H9 (cell line): ENCODE measurements at regions not wholly inside any gene's neighbourhood (a gene's known extent, or its start where the extent isn't known, plus 50 kb on each side); places are given as distances from the start of the nearest gene placed in this dataset.

Experiments used
- DNase-seq: peaks from one replicate; pipeline ENCODE4 v3.0.0-alpha.2; 2017
- H2AFZ ChIP-seq: one replicate; pipeline ENCODE4 v1.6.1; 2013; ENCODE audit warnings: mild to moderate bottlenecking, low read length, control low read depth, moderate library complexity
- H2AK5ac ChIP-seq: 2 replicates; pipeline ENCODE4 v1.6.1; 2013; ENCODE audit warnings: low read length, control low read depth, mixed read lengths; ENCODE audit not compliant: insufficient read length
- H2BK120ac ChIP-seq: one replicate; pipeline ENCODE4 v1.6.1; 2013; ENCODE audit warnings: low read depth, mild to moderate bottlenecking, low read length, control low read depth, inconsistent platforms; ENCODE audit not compliant: poor library complexity, severe bottlenecking
- H2BK12ac ChIP-seq: 2 replicates; pipeline ENCODE4 v1.6.1; 2013; ENCODE audit warnings: low read length, control low read depth, mixed read lengths, low read depth; ENCODE audit not compliant: insufficient read length
- H2BK15ac ChIP-seq: 2 replicates; pipeline ENCODE4 v1.6.1; 2013; ENCODE audit warnings: low read depth, low read length, control low read depth
- H2BK20ac ChIP-seq: one replicate; pipeline ENCODE4 v1.6.1; 2013; ENCODE audit warnings: low read depth, mild to moderate bottlenecking, low read length, control low read depth, inconsistent platforms; ENCODE audit not compliant: poor library complexity, severe bottlenecking
- H2BK5ac ChIP-seq: 2 replicates; pipeline ENCODE4 v1.6.1; 2013; ENCODE audit warnings: low read length, control low read depth, mixed read lengths; ENCODE audit not compliant: insufficient read length
- H3K14ac ChIP-seq: 2 replicates; pipeline ENCODE4 v1.6.1; 2013; ENCODE audit warnings: low read length, control low read depth; ENCODE audit not compliant: insufficient read depth
- H3K18ac ChIP-seq: 2 replicates; pipeline ENCODE4 v1.6.1; 2013; ENCODE audit warnings: low read depth, mild to moderate bottlenecking, mixed read lengths, low read length, control low read depth; ENCODE audit not compliant: insufficient read length
- H3K23ac ChIP-seq: 2 replicates; pipeline ENCODE4 v1.6.1; 2013; ENCODE audit warnings: low read length, control low read depth, mixed read lengths, low read depth; ENCODE audit not compliant: insufficient read length
- H3K23me2 ChIP-seq: 2 replicates; pipeline ENCODE4 v1.6.1; 2013; ENCODE audit warnings: low read depth, mild to moderate bottlenecking, mixed read lengths, low read length, control low read depth; ENCODE audit not compliant: insufficient read length, poor library complexity, severe bottlenecking
- H3K27ac ChIP-seq: 2 replicates; pipeline ENCODE4 v1.5.1; 2013; ENCODE audit warnings: low read length, control low read depth, mixed read lengths, low read depth; ENCODE audit not compliant: insufficient read length
- H3K27me3 ChIP-seq: 2 replicates; pipeline ENCODE4 v1.6.1; 2013; ENCODE audit warnings: low read length, control low read depth, inconsistent platforms; ENCODE audit not compliant: insufficient read depth
- H3K4ac ChIP-seq: 2 replicates; pipeline ENCODE4 v1.6.1; 2013; ENCODE audit warnings: low read depth, mild to moderate bottlenecking, control low read depth, inconsistent platforms, low read length, moderate library complexity
- H3K4me1 ChIP-seq: 2 replicates; pipeline ENCODE4 v1.6.1; 2013; ENCODE audit warnings: low read length, control low read depth, inconsistent platforms; ENCODE audit not compliant: insufficient read depth
- H3K4me2 ChIP-seq: 2 replicates; pipeline ENCODE4 v1.6.1; 2013; ENCODE audit warnings: low read length, control low read depth, mixed read lengths; ENCODE audit not compliant: insufficient read length, insufficient read depth
- H3K56ac ChIP-seq: 2 replicates; pipeline ENCODE4 v1.6.1; 2013; ENCODE audit warnings: low read depth, mild to moderate bottlenecking, mixed read lengths, low read length, control low read depth; ENCODE audit not compliant: insufficient read length
- H3K79me1 ChIP-seq: 2 replicates; pipeline ENCODE4 v1.6.1; 2013; ENCODE audit warnings: low read depth, mild to moderate bottlenecking, moderate library complexity, low read length, control low read depth, inconsistent platforms; ENCODE audit not compliant: insufficient read depth, poor library complexity, severe bottlenecking
- H3K79me2 ChIP-seq: 2 replicates; pipeline ENCODE4 v1.6.1; 2013; ENCODE audit warnings: low read length, control low read depth, inconsistent platforms; ENCODE audit not compliant: insufficient read depth
- H3K9ac ChIP-seq: 2 replicates; pipeline ENCODE4 v1.6.1; 2013; ENCODE audit warnings: low read length, control low read depth, mixed read lengths; ENCODE audit not compliant: insufficient read length; ENCODE audit errors: extremely low read depth
- H3K9me3 ChIP-seq: one replicate; pipeline ENCODE4 v1.6.1; 2013; ENCODE audit warnings: low read depth, low read length, inconsistent platforms; ENCODE audit not compliant: control insufficient read depth
- H3T11ph ChIP-seq: one replicate; pipeline ENCODE4 v1.6.1; 2013; ENCODE audit warnings: mild to moderate bottlenecking, low read length, control low read depth, inconsistent platforms
- H4K20me1 ChIP-seq: one replicate; pipeline ENCODE4 v1.6.1; 2013; ENCODE audit not compliant: control insufficient read depth, insufficient read length, insufficient read depth
- H4K5ac ChIP-seq: 2 replicates; pipeline ENCODE4 v1.6.1; 2013; ENCODE audit warnings: low read depth, mild to moderate bottlenecking, mixed read lengths, low read length, control low read depth; ENCODE audit not compliant: insufficient read length
- H4K8ac ChIP-seq: replicated peaks from 2 replicates; pipeline ENCODE4 v1.6.1; 2013; ENCODE audit warnings: low read length, control low read depth, mixed read lengths, low read depth; ENCODE audit not compliant: insufficient read length
- H4K91ac ChIP-seq: 2 replicates; pipeline ENCODE4 v1.6.1; 2013; ENCODE audit warnings: low read depth, mild to moderate bottlenecking, moderate library complexity, mixed read lengths, low read length, control low read depth; ENCODE audit not compliant: insufficient read length
- H3K27ac Mint-ChIP-seq, 3 experiments: 2 replicates in 2 of 3; 3 replicates in 1 of 3; pipeline ENCODE4 v1.8.0; 2020 to 2021; ENCODE audit warnings: mixed read lengths in 3 of 3, mild to moderate bottlenecking in 1 of 3, moderate library complexity in 1 of 3
- H3K27me3 Mint-ChIP-seq: 2 replicates; pipeline ENCODE4 v1.8.0; 2021; ENCODE audit warnings: low read depth, mild to moderate bottlenecking, moderate library complexity, mixed read lengths
- H3K36me3 Mint-ChIP-seq, 3 experiments: 2 replicates in 2 of 3; 3 replicates in 1 of 3; pipeline ENCODE4 v1.8.0; 2020 to 2021; ENCODE audit warnings: low read depth in 3 of 3, mixed read lengths in 3 of 3; ENCODE audit not compliant: insufficient read depth in 1 of 3
- H3K4me1 Mint-ChIP-seq, 2 experiments: 2 replicates each; pipeline ENCODE4 v1.8.0; 2020; ENCODE audit warnings: mixed read lengths in 2 of 2
- H3K4me3 Mint-ChIP-seq, 2 experiments: 2 replicates in 1 of 2; 3 replicates in 1 of 2; pipeline ENCODE4 v1.8.0; 2020 to 2021; ENCODE audit warnings: mild to moderate bottlenecking in 2 of 2, mixed read lengths in 2 of 2, moderate library complexity in 1 of 2
- H3K9me3 Mint-ChIP-seq, 2 experiments: 2 replicates in 1 of 2; 3 replicates in 1 of 2; pipeline ENCODE4 v1.8.0; 2020; ENCODE audit warnings: mild to moderate bottlenecking in 2 of 2, mixed read lengths in 2 of 2, moderate library complexity in 1 of 2
- CTCF ChIP-seq: fragments of 200-600 bp; sonication (generic); conservative IDR thresholded peaks from 3 replicates; pipeline ENCODE4 v1.8.0; 2021; ENCODE audit warnings: antibody characterized with exemption, mild to moderate bottlenecking
- WGBS: extraction: QIAGEN DNeasy Blood & Tissue Kit; methylation state at CpG from one replicate; pipeline ENCODE4 v1.1.7; 2013; ENCODE audit warnings: missing lambda C conversion rate, low lambda C conversion rate, mixed read lengths; ENCODE audit not compliant: insufficient read length; ENCODE audit errors: extremely low coverage; 5-methylcytosine and 5-hydroxymethylcytosine counted together

GRCh38 chr6:40077736-40078135 is 143.5 kb upstream of the MOCS1 start:
- H3K27ac ChIP-seq: no peak overlapping the region
- H3K23me2 ChIP-seq: no peaks in the 10 kb centered on the region
- no peak overlapping the region for H2AK5ac ChIP-seq
- H3K4me2 ChIP-seq: no peak overlapping the region
- no CpG with 5 or more reads among the region's 2 CpGs for WGBS
- H3K79me2 ChIP-seq: 0 out of 2 replicates have a peak, but pooled peaks cover 2% of the 10 kb centered on the region
- no peaks in the 10 kb centered on the region for H3K4me1 ChIP-seq
- H3K36me3 Mint-ChIP-seq: no peaks in the 10 kb centered on the region
- no peaks in the 10 kb centered on the region for H3K79me1 ChIP-seq
- H3K4me1 Mint-ChIP-seq: no peaks in the 10 kb centered on the region
- no peaks in the 10 kb centered on the region for H3K9me3 ChIP-seq
- no peak overlapping the region for H3K9ac ChIP-seq
- H2BK5ac ChIP-seq: no peak overlapping the region
- no peak overlapping the region for H4K8ac ChIP-seq
- no peak overlapping the region for H3K27ac Mint-ChIP-seq
- no peaks in the 10 kb centered on the region for H4K20me1 ChIP-seq
- no peak overlapping the region for H2BK15ac ChIP-seq
- no peak overlapping the region for H4K91ac ChIP-seq
- TF ChIP-seq CTCF: no peak
- H2AFZ ChIP-seq: no peak overlapping the region
- H3K18ac ChIP-seq: no peak overlapping the region
- H2BK120ac ChIP-seq: no peak overlapping the region
- no peak overlapping the region for H2BK20ac ChIP-seq
- H3K14ac ChIP-seq: no peak overlapping the region
- peaks cover 12% of the 10 kb centered on the region for H3K27me3 Mint-ChIP-seq
- H3K56ac ChIP-seq: no peak overlapping the region
- H3K27me3 ChIP-seq: no peaks in the 10 kb centered on the region
- no peak overlapping the region for H3K4ac ChIP-seq
- H3K23ac ChIP-seq: no peak overlapping the region
- no peak overlapping the region for H3T11ph ChIP-seq
- no peak overlapping the region for H2BK12ac ChIP-seq
- no peak overlapping the region for H3K4me3 Mint-ChIP-seq
- H3K9me3 Mint-ChIP-seq: no peaks in the 10 kb centered on the region; a peak in 1 of 5 replicates
- H4K5ac ChIP-seq: no peak overlapping the region
- DNase-seq: no peak
